WTC11 (cell line): ENCODE measurements at regions not wholly inside any gene's neighbourhood (a gene's known extent, or its start where the extent isn't known, plus 50 kb on each side); places are given as distances from the start of the nearest gene placed in this dataset.

Source experiments
- ATAC-seq: fragments of 200-7000 bp; cut with Tn5 transposase; 2 replicates; pipeline ENCODE4 v1.10.0; 2021; ENCODE audit warnings: mild to moderate bottlenecking, moderate library complexity
- CTCF ChIA-PET: fragments of 300-600 bp; sonication (Branson Sonifier 250); formaldehyde crosslinking; loops from one replicate; lab custom pipeline; 2021; ENCODE audit warnings: antibody characterized with exemption; lab: Charles Lee
- POLR2A ChIA-PET: fragments of 350-600 bp; sonication (Branson Sonifier 250); formaldehyde crosslinking; loops from one replicate; lab custom pipeline; 2021; ENCODE audit warnings: antibody characterized with exemption; lab: Charles Lee
- DNase-seq: peaks from one replicate; pipeline ENCODE4 v3.0.0; 2021; ENCODE audit warnings: low spot score
- H3K27ac Mint-ChIP-seq: 2 replicates; pipeline ENCODE4 v1.8.0; 2021; ENCODE audit warnings: mixed read lengths
- H3K27me3 Mint-ChIP-seq: 2 replicates; pipeline ENCODE4 v1.8.0; 2021; ENCODE audit warnings: low read depth, mild to moderate bottlenecking, moderate library complexity, mixed read lengths
- H3K36me3 Mint-ChIP-seq: 2 replicates; pipeline ENCODE4 v1.8.0; 2021; ENCODE audit warnings: mixed read lengths
- H3K4me1 Mint-ChIP-seq: 2 replicates; pipeline ENCODE4 v1.8.0; 2022; ENCODE audit warnings: mixed read lengths
- H3K4me3 Mint-ChIP-seq: 2 replicates; pipeline ENCODE4 v1.8.0; 2021; ENCODE audit warnings: mild to moderate bottlenecking, moderate library complexity, mixed read lengths
- H3K9me3 Mint-ChIP-seq: 2 replicates; pipeline ENCODE4 v1.8.0; 2021; ENCODE audit warnings: mixed read lengths
- ATF1 ChIP-seq: sonication (generic); formaldehyde crosslinking; IDR thresholded peaks from 2 replicates; pipeline ENCODE4 v1.8.1; 2023; ENCODE audit warnings: mild to moderate bottlenecking, moderate library complexity, missing genetic modification reagents
- CBFB ChIP-seq: sonication (generic); formaldehyde crosslinking; IDR thresholded peaks from 2 replicates; pipeline ENCODE4 v1.8.1; 2022; ENCODE audit warnings: mild to moderate bottlenecking, low read depth, missing genetic modification reagents
- CDX4 ChIP-seq: fragments of 250-450 bp; sonication (Bioruptor Pico); IDR thresholded peaks from 2 replicates; pipeline ENCODE4 v1.9.0; 2021; ENCODE audit warnings: moderate library complexity, mild to moderate bottlenecking, inconsistent platforms, borderline replicate concordance
- CREB1 ChIP-seq: sonication (generic); formaldehyde crosslinking; IDR thresholded peaks from 2 replicates; pipeline ENCODE4 v1.8.0; 2023; ENCODE audit warnings: mild to moderate bottlenecking, missing genetic modification reagents
- E2F5 ChIP-seq: sonication (generic); formaldehyde crosslinking; IDR thresholded peaks from 2 replicates; pipeline ENCODE4 v1.8.1; 2022; ENCODE audit warnings: mild to moderate bottlenecking, moderate library complexity, missing genetic modification reagents
- EMX1 ChIP-seq: fragments of 250-450 bp; sonication (Bioruptor Pico); IDR thresholded peaks from 2 replicates; pipeline ENCODE4 v1.8.0; 2021; ENCODE audit warnings: mild to moderate bottlenecking
- ERG ChIP-seq: fragments of 250-450 bp; sonication (Bioruptor Pico); IDR thresholded peaks from 2 replicates; pipeline ENCODE4 v1.8.0; 2021; ENCODE audit warnings: mild to moderate bottlenecking
- FOXK1 ChIP-seq: sonication (generic); formaldehyde crosslinking; IDR thresholded peaks from 2 replicates; pipeline ENCODE4 v1.8.0; 2022; ENCODE audit warnings: mild to moderate bottlenecking, moderate library complexity, missing genetic modification reagents
- GABPB1 ChIP-seq: sonication (generic); formaldehyde crosslinking; IDR thresholded peaks from 2 replicates; pipeline ENCODE4 v1.8.1; 2023; ENCODE audit warnings: mild to moderate bottlenecking, missing genetic modification reagents
- JAZF1 ChIP-seq: fragments of 250-450 bp; sonication (Bioruptor Pico); IDR thresholded peaks from 2 replicates; pipeline ENCODE4 v1.9.0; 2021; ENCODE audit warnings: moderate library complexity, mild to moderate bottlenecking, inconsistent platforms
- JUN ChIP-seq: sonication (generic); formaldehyde crosslinking; IDR thresholded peaks from 2 replicates; pipeline ENCODE4 v1.8.0; 2023; ENCODE audit warnings: mild to moderate bottlenecking, missing genetic modification reagents
- MYBL2 ChIP-seq: sonication (generic); formaldehyde crosslinking; IDR thresholded peaks from 2 replicates; pipeline ENCODE4 v1.8.1; 2023; ENCODE audit warnings: mild to moderate bottlenecking, moderate library complexity, missing genetic modification reagents
- NR1H2 ChIP-seq: sonication (generic); formaldehyde crosslinking; IDR thresholded peaks from 2 replicates; pipeline ENCODE4 v1.9.0; 2021; ENCODE audit warnings: mild to moderate bottlenecking, moderate library complexity, missing genetic modification reagents
- RELA ChIP-seq: sonication (generic); formaldehyde crosslinking; IDR thresholded peaks from 2 replicates; pipeline ENCODE4 v1.8.1; 2022; ENCODE audit warnings: missing genetic modification reagents, mild to moderate bottlenecking, borderline replicate concordance
- SMAD3 ChIP-seq: sonication (generic); formaldehyde crosslinking; IDR thresholded peaks from 2 replicates; pipeline ENCODE4 v1.8.0; 2022; ENCODE audit warnings: missing genetic modification reagents, mild to moderate bottlenecking, borderline replicate concordance
- SP1 ChIP-seq: sonication (generic); formaldehyde crosslinking; conservative IDR thresholded peaks from 2 replicates; pipeline ENCODE4 v1.8.1; 2022; ENCODE audit warnings: missing genetic modification reagents
- STAT6 ChIP-seq: sonication (generic); formaldehyde crosslinking; conservative IDR thresholded peaks from 2 replicates; pipeline ENCODE4 v1.8.1; 2023; ENCODE audit warnings: mild to moderate bottlenecking, low read depth, missing genetic modification reagents, moderate library complexity
- TCF7 ChIP-seq: sonication (generic); formaldehyde crosslinking; IDR thresholded peaks from 2 replicates; pipeline ENCODE4 v1.8.0; 2022; ENCODE audit warnings: mild to moderate bottlenecking, low read depth, missing genetic modification reagents, moderate library complexity
- TEAD1 ChIP-seq: sonication (generic); formaldehyde crosslinking; IDR thresholded peaks from 2 replicates; pipeline ENCODE4 v1.8.0; 2022; ENCODE audit warnings: mild to moderate bottlenecking, missing genetic modification reagents
- TEAD4 ChIP-seq: sonication (generic); formaldehyde crosslinking; IDR thresholded peaks from 2 replicates; pipeline ENCODE4 v1.8.0; 2022; ENCODE audit warnings: mild to moderate bottlenecking, missing genetic modification reagents
- USF2 ChIP-seq: sonication (generic); formaldehyde crosslinking; IDR thresholded peaks from 2 replicates; pipeline ENCODE4 v1.8.1; 2023; ENCODE audit warnings: mild to moderate bottlenecking, missing genetic modification reagents, moderate library complexity
- ZNF121 ChIP-seq: sonication (generic); formaldehyde crosslinking; IDR thresholded peaks from 2 replicates; pipeline ENCODE4 v1.8.0; 2023; ENCODE audit warnings: missing genetic modification reagents
- ZNF232 ChIP-seq: sonication (generic); formaldehyde crosslinking; IDR thresholded peaks from 2 replicates; pipeline ENCODE4 v1.8.0; 2022; ENCODE audit warnings: mild to moderate bottlenecking, missing genetic modification reagents
- ZNF263 ChIP-seq: sonication (generic); formaldehyde crosslinking; IDR thresholded peaks from 2 replicates; pipeline ENCODE4 v1.8.1; 2022; ENCODE audit warnings: low read depth, mild to moderate bottlenecking, moderate library complexity, missing genetic modification reagents
- ZNF423 ChIP-seq: fragments of 250-450 bp; sonication (Bioruptor Pico); IDR thresholded peaks from 2 replicates; pipeline ENCODE4 v2.1.2; 2022; ENCODE audit warnings: mild to moderate bottlenecking, moderate library complexity
- TF ChIP-seq, protein P1 (sequence below): sonication (generic); formaldehyde crosslinking; IDR thresholded peaks from 2 replicates; pipeline ENCODE4 v1.8.1; 2022; ENCODE audit warnings: low read depth, missing genetic modification reagents, borderline replicate concordance

GRCh38 chr14:86936556-86936955 lies 1056.4 kb downstream of the GALC start:
- ATAC-seq (no peak), DNase-seq (no peak)
- Mint-ChIP-seq H3K36me3 (no peaks in the 10 kb centered on the region), H3K4me3 (no peak overlapping the region), H3K27ac (no peak overlapping the region), H3K27me3 (no peaks in the 10 kb centered on the region), H3K9me3 (peaks cover 3% of the 10 kb centered on the region; the same call in 1 of the 2 replicates), H3K4me1 (peaks cover 7% of the 10 kb centered on the region)
- ChIA-PET CTCF (no interaction called here), POLR2A (no interaction called here)
- TF ChIP-seq STAT6 (CRISPR knock-in tag) = no peak
- TF ChIP-seq RELA (CRISPR knock-in tag) = no peak
- no peak for TF ChIP-seq CDX4 (CRISPR knock-in tag)
- no peak for TF ChIP-seq CREB1
- no peak for TF ChIP-seq ZNF232 (CRISPR knock-in tag)
- TF ChIP-seq NR1H2 (CRISPR knock-in tag) = no peak
- TF ChIP-seq TEAD1 (CRISPR knock-in tag) = no peak
- no peak for TF ChIP-seq E2F5 (CRISPR knock-in tag)
- no peak for TF ChIP-seq ZNF263 (CRISPR knock-in tag)
- no peak for TF ChIP-seq USF2 (CRISPR knock-in tag)
- no peak for TF ChIP-seq TCF7 (CRISPR knock-in tag)
- no peak for TF ChIP-seq SMAD3 (CRISPR knock-in tag)
- TF ChIP-seq EMX1 (CRISPR knock-in tag) = no peak
- no peak for TF ChIP-seq JAZF1 (CRISPR knock-in tag)
- TF ChIP-seq TEAD4 (CRISPR knock-in tag) = no peak
- no peak for TF ChIP-seq ATF1 (CRISPR knock-in tag)
- no peak for TF ChIP-seq MYBL2 (CRISPR knock-in tag)
- no peak for TF ChIP-seq JUN (CRISPR knock-in tag)
- no peak for TF ChIP-seq SP1 (CRISPR knock-in tag)

GRCh38 chr14:86935241-86935885 lies 1057.6 kb downstream of the GALC start:
- H3K27ac Mint-ChIP-seq = no peak overlapping the region
- DNase-seq = no peak
- no peak for TF ChIP-seq FOXK1 (CRISPR knock-in tag)
- TF ChIP-seq ZNF121 (CRISPR knock-in tag) = no peak
- no peak for TF ChIP-seq ERG
- no peak for TF ChIP-seq CBFB (CRISPR knock-in tag)
- no peak for TF ChIP-seq GABPB1 (CRISPR knock-in tag)
- no peak for TF ChIP-seq ZNF423 (CRISPR knock-in tag)
- TF ChIP-seq NR1H2 (CRISPR knock-in tag) = no peak
- no peak for TF ChIP-seq E2F5 (CRISPR knock-in tag)
- TF ChIP-seq, protein P1, sequence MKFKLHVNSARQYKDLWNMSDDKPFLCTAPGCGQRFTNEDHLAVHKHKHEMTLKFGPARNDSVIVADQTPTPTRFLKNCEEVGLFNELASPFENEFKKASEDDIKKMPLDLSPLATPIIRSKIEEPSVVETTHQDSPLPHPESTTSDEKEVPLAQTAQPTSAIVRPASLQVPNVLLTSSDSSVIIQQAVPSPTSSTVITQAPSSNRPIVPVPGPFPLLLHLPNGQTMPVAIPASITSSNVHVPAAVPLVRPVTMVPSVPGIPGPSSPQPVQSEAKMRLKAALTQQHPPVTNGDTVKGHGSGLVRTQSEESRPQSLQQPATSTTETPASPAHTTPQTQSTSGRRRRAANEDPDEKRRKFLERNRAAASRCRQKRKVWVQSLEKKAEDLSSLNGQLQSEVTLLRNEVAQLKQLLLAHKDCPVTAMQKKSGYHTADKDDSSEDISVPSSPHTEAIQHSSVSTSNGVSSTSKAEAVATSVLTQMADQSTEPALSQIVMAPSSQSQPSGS (CRISPR knock-in tag) = no peak
- TF ChIP-seq, all 79 proteins: peak for 0
- ChIA-PET CTCF (no interaction called here), POLR2A (interaction anchor here (1.0 kb wide), 1 partner anchor 26 kb away, joined by 3 read pairs; no protein-coding TSS in a partner anchor)
- peaks cover 3% of the 10 kb centered on the region; the same call in 1 of the 2 replicates for H3K9me3 Mint-ChIP-seq
- no peak for ATAC-seq
- no peaks in the 10 kb centered on the region for H3K27me3 Mint-ChIP-seq
- no peak overlapping the region for H3K4me3 Mint-ChIP-seq
- no peaks in the 10 kb centered on the region for H3K36me3 Mint-ChIP-seq
- peaks cover 7% of the 10 kb centered on the region for H3K4me1 Mint-ChIP-seq
